Retinal pigment epithelial cell (primary cell): ENCODE measurements at regions not wholly inside any gene's neighbourhood (a gene's known extent, or its start where the extent isn't known, plus 50 kb on each side); places are given as distances from the start of the nearest gene placed in this dataset.

Source experiments
- DNase-seq: peaks from one replicate; pipeline ENCODE4 v3.0.0-alpha.2; 2010; ENCODE audit warnings: low read depth
- H3K4me3 ChIP-seq: 2 replicates; pipeline ENCODE4 v1.5.1; 2011; ENCODE audit warnings: mild to moderate bottlenecking, low read length, control low read depth, moderate library complexity
- CTCF ChIP-seq: conservative IDR thresholded peaks from 2 replicates; pipeline ENCODE4 v1.5.1; 2011; ENCODE audit warnings: low read depth, low read length, control low read depth, inconsistent platforms

- no peak for DNase-seq
- no peak overlapping the region for H3K4me3 ChIP-seq
- no peak for TF ChIP-seq CTCF
These were observed 162.2 kb downstream of the RRAGC start for GRCh38 chr1:38697387-38697786.

GRCh38 chr1:38696371-38696770 lies 163.2 kb downstream of the RRAGC start:
- no peak overlapping the region for H3K4me3 ChIP-seq
- TF ChIP-seq CTCF: no peak
- DNase-seq: no peak

- TF ChIP-seq CTCF: no peak
- no peak for DNase-seq
- H3K4me3 ChIP-seq: no peak overlapping the region
These were observed 165.8 kb downstream of the RRAGC start for GRCh38 chr1:38693759-38694158.

- no peak for DNase-seq
- H3K4me3 ChIP-seq: no peak overlapping the region
- TF ChIP-seq CTCF: no peak
These were observed 166.5 kb downstream of the RRAGC start for GRCh38 chr1:38693031-38693430.

GRCh38 chr1:38690790-38691449 lies 168.7 kb downstream of the RRAGC start:
- no peak for TF ChIP-seq CTCF
- no peak for DNase-seq
- no peak overlapping the region for H3K4me3 ChIP-seq

- no peak for TF ChIP-seq CTCF
- H3K4me3 ChIP-seq: no peak overlapping the region
- DNase-seq: no peak
These were observed 172.7 kb downstream of the RRAGC start for GRCh38 chr1:38686927-38687255.

GRCh38 chr1:38686167-38686926 lies 173.2 kb downstream of the RRAGC start:
- DNase-seq: no peak
- TF ChIP-seq CTCF: no peak
- H3K4me3 ChIP-seq: no peak overlapping the region
